Gastroesophageal sphincter (tissue), 3 donors: ENCODE measurements at regions not wholly inside any gene's neighbourhood (a gene's known extent, or its start where the extent isn't known, plus 50 kb on each side); places are given as distances from the start of the nearest gene placed in this dataset.

ENCODE experiments used
- EP300 ChIP-seq: sonication (generic); formaldehyde crosslinking; IDR thresholded peaks from one replicate; pipeline ENCODE4 v1.6.1; 2017; ENCODE audit warnings: antibody characterized with exemption, mild to moderate bottlenecking
- POLR2A ChIP-seq, 2 donors: fragments of 450-650 bp; IDR thresholded peaks; one replicate each; pipeline ENCODE4 v1.6.1; 2017; ENCODE audit warnings: antibody characterized with exemption in 2 of 2, mild to moderate bottlenecking in 2 of 2, moderate library complexity in 1 of 2
- TF ChIP-seq, protein P1 (sequence below), 4 experiments: fragments of 200-600 bp in 2 of 4; fragments of 450-650 bp in 2 of 4; sonication (generic) in 1 of 4; IDR thresholded peaks; one replicate each; pipeline ENCODE4 v1.5.1; 2017 to 2019; ENCODE audit warnings: antibody characterized with exemption in 4 of 4, mild to moderate bottlenecking in 2 of 4, moderate library complexity in 2 of 4

DNA sequence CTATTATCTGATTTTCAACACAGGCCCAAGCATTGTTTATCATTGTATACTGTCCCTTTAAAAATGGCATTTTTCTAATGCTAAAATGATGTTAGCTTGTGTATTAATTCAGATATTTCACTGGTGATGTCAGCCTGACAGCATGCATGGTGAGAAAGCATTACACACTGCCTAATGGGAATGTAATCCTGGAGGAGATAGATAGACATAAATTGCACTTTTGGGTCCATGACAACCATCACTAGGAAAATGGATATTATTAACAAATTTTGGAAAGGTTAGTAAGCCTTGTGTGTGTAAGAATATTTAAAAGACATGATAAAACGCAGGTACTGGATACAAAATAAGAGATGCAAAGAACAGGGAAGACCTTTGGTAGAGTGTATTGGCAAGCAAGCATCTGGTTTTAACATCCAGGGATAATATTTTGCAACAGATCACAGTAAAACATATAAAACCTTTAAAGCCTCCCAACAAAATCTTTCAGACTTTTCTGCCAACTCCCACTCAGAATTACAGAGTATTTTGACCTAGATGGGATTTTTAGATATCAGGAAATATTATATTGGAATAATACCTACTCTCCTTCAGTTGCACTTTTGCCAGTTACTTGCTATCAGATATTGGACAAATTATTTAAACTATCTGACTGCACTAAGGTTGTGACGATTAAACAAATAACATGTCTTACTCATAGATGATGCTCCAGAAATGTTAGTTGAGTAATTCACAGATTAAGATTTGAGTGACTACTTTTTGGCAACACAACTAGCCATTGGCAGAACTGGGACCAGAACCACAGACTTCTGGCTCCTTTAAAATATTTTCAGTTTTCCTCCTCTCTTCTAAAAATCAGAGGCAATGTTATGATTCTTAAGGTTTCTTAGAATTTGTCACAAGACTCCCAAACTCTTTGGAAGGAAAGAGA is 291.6 kb upstream of the SEMA3C start:
- TF ChIP-seq, protein P1, sequence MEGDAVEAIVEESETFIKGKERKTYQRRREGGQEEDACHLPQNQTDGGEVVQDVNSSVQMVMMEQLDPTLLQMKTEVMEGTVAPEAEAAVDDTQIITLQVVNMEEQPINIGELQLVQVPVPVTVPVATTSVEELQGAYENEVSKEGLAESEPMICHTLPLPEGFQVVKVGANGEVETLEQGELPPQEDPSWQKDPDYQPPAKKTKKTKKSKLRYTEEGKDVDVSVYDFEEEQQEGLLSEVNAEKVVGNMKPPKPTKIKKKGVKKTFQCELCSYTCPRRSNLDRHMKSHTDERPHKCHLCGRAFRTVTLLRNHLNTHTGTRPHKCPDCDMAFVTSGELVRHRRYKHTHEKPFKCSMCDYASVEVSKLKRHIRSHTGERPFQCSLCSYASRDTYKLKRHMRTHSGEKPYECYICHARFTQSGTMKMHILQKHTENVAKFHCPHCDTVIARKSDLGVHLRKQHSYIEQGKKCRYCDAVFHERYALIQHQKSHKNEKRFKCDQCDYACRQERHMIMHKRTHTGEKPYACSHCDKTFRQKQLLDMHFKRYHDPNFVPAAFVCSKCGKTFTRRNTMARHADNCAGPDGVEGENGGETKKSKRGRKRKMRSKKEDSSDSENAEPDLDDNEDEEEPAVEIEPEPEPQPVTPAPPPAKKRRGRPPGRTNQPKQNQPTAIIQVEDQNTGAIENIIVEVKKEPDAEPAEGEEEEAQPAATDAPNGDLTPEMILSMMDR (IDR thresholded peaks at IDR 0.05): no peak
- TF ChIP-seq POLR2A (IDR thresholded peaks at IDR 0.05): no peak
- TF ChIP-seq EP300: no peak
